Smooth muscle cell (in vitro differentiated cells): ENCODE measurements at regions not wholly inside any gene's neighbourhood (a gene's known extent, or its start where the extent isn't known, plus 50 kb on each side); places are given as distances from the start of the nearest gene placed in this dataset.
A peak's percentile ranks its signal among the peaks of the same experiment; 100 is the strongest.

Source experiments
- DNase-seq: peaks from one replicate; lab custom pipeline; 2025; ENCODE audit not compliant: unreplicated experiment; lab: John Stamatoyannopoulos, UW
- H2AFZ ChIP-seq: fragments of 200-600 bp; sonication (generic); 2 replicates; pipeline ENCODE4 v1.6.0; 2016; ENCODE audit warnings: antibody characterized with exemption, low read depth, mild to moderate bottlenecking
- H3F3A ChIP-seq: fragments of 200-600 bp; sonication (generic); 2 replicates; pipeline ENCODE4 v1.6.0; 2017; ENCODE audit warnings: antibody characterized with exemption, low read depth
- H3K27ac ChIP-seq: fragments of 200-600 bp; sonication (generic); 2 replicates; pipeline ENCODE4 v1.5.1; 2016; ENCODE audit warnings: low read depth, mild to moderate bottlenecking
- H3K27me3 ChIP-seq: fragments of 200-600 bp; sonication (generic); 2 replicates; pipeline ENCODE4 v1.6.1; 2016; ENCODE audit warnings: low read depth, mild to moderate bottlenecking
- H3K36me3 ChIP-seq: fragments of 200-600 bp; sonication (generic); 2 replicates; pipeline ENCODE4 v1.5.1; 2016; ENCODE audit warnings: low read depth
- H3K4me1 ChIP-seq: fragments of 200-600 bp; sonication (generic); 2 replicates; pipeline ENCODE4 v1.5.1; 2016; ENCODE audit warnings: low read depth
- H3K4me2 ChIP-seq: fragments of 200-600 bp; sonication (generic); 2 replicates; pipeline ENCODE4 v1.6.0; 2016; ENCODE audit warnings: mild to moderate bottlenecking
- H3K4me3 ChIP-seq: fragments of 200-600 bp; sonication (generic); 2 replicates; pipeline ENCODE4 v1.5.1; 2016; ENCODE audit warnings: mild to moderate bottlenecking
- H3K79me2 ChIP-seq: fragments of 200-600 bp; sonication (generic); 2 replicates; pipeline ENCODE4 v1.6.0; 2016; ENCODE audit warnings: low read depth, mild to moderate bottlenecking
- H3K9ac ChIP-seq: fragments of 200-600 bp; sonication (generic); 2 replicates; pipeline ENCODE4 v1.6.0; 2016; ENCODE audit warnings: low read depth
- H3K9me3 ChIP-seq: fragments of 200-600 bp; sonication (generic); replicated peaks from 2 replicates; pipeline ENCODE4 v1.5.1; 2016; ENCODE audit warnings: low read depth
- H4K20me1 ChIP-seq: fragments of 200-600 bp; sonication (generic); 2 replicates; pipeline ENCODE4 v1.6.0; 2016; ENCODE audit warnings: low read depth
- CTCF ChIP-seq: fragments of 200-600 bp; sonication (generic); IDR thresholded peaks from 2 replicates; pipeline ENCODE4 v1.5.1; 2017; ENCODE audit warnings: borderline replicate concordance, mild to moderate bottlenecking, antibody characterized with exemption; ENCODE audit not compliant: insufficient read depth, poor library complexity, severe bottlenecking
- WGBS: methylation state at CpG from one replicate; pipeline ENCODE4 v1.1.7; 2016; ENCODE audit warnings: low lambda C conversion rate; 5-methylcytosine and 5-hydroxymethylcytosine counted together

GRCh38 chr9:107221321-107221720 lies 61.8 kb upstream of the RAD23B start:
- H3K4me3 ChIP-seq = no peak overlapping the region
- DNase-seq = no peak
- no peaks in the 10 kb centered on the region for H3K36me3 ChIP-seq
- H3K4me2 ChIP-seq = no peak overlapping the region
- H3K27me3 ChIP-seq = no peaks in the 10 kb centered on the region
- 21% methylated on average over 2 of the region's 2 CpGs for WGBS
- peaks cover 15% of the 10 kb centered on the region for H3K4me1 ChIP-seq
- peaks cover 3% of the 10 kb centered on the region for H3F3A ChIP-seq
- H3K27ac ChIP-seq = peak overlapping the region; percentile 47
- no peak overlapping the region for H3K9ac ChIP-seq
- peak overlapping the region; percentile 71 for H2AFZ ChIP-seq
- TF ChIP-seq CTCF = no peak
- H4K20me1 ChIP-seq = no peaks in the 10 kb centered on the region
- H3K9me3 ChIP-seq = no peaks in the 10 kb centered on the region
- H3K79me2 ChIP-seq = no peaks in the 10 kb centered on the region

DNA sequence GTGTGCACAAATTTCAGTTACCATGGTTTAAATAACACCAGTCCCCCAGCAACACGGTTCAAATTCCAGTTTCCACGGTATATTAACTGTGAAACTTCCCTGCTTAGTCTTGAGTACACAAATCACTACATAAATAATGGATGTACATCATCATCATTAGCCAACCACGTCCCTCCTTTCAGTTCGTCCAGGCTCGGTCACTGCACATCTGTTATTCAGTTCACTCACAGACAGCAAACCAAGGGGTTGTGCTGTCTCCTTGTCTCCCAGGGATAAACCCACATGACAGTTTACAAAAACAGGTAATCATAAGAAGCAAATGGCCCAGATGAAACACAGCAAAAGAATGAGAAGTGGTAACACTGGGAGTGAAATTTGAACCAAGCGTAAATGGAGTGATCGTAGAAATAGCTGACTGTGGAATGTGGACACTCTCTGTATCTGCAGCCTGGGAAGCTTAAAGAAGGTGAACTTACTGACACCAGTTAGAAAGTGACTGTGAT lies 61.0 kb upstream of the RAD23B start:
- Histone ChIP-seq H3K4me3 (peak overlapping the region; percentile 39), H2AFZ (peak overlapping the region; percentile 71), H3K9me3 (no peaks in the 10 kb centered on the region), H3F3A (peaks cover 3% of the 10 kb centered on the region), H3K79me2 (no peaks in the 10 kb centered on the region), H3K9ac (no peak overlapping the region), H3K4me1 (peaks cover 15% of the 10 kb centered on the region), H3K36me3 (no peaks in the 10 kb centered on the region), H4K20me1 (no peaks in the 10 kb centered on the region), H3K27ac (peak overlapping the region; percentile 47), H3K4me2 (peak overlapping the region; percentile 72), H3K27me3 (no peaks in the 10 kb centered on the region)
- TF ChIP-seq CTCF = no peak
- 54% methylated on average over 7 of the region's 7 CpGs for WGBS
- no peak for DNase-seq

DNA sequence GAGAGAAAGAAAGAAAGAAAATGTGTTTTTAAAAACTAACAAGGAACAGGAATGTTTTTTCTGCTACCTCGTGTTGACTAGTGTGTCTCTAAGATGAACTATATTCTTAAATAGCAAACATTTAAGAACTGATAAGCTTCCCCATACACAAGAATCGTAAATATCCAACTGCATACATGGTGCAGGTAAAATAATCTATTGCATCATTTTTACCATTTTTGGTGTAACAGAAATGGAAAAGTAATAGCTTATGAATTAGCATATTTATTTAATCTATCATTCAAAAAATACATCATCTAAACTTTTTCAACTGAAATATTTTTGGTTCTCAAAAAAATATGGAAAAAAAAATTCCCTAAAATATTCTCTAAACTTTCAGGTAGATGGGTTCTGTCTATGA lies 59.7 kb upstream of the RAD23B start:
- no peak for TF ChIP-seq CTCF
- 97% methylated on average over 2 of the region's 2 CpGs for WGBS
- DNase-seq = no peak
- H3K9me3 ChIP-seq = no peaks in the 10 kb centered on the region
- no peaks in the 10 kb centered on the region for H3K36me3 ChIP-seq
- no peak overlapping the region for H3K27ac ChIP-seq
- no peaks in the 10 kb centered on the region for H3K79me2 ChIP-seq
- H3F3A ChIP-seq = peaks cover 3% of the 10 kb centered on the region
- no peak overlapping the region for H2AFZ ChIP-seq
- peaks cover 15% of the 10 kb centered on the region for H3K4me1 ChIP-seq
- H3K27me3 ChIP-seq = no peaks in the 10 kb centered on the region
- H3K4me3 ChIP-seq = no peak overlapping the region
- no peak overlapping the region for H3K4me2 ChIP-seq
- no peaks in the 10 kb centered on the region for H4K20me1 ChIP-seq
- no peak overlapping the region for H3K9ac ChIP-seq

GRCh38 chr9:107224252-107224651 lies 58.8 kb upstream of the RAD23B start:
- TF ChIP-seq CTCF = no peak
- Histone ChIP-seq H2AFZ (no peak overlapping the region), H3K27me3 (no peaks in the 10 kb centered on the region), H3K4me1 (peaks cover 15% of the 10 kb centered on the region), H3K9me3 (no peaks in the 10 kb centered on the region), H3F3A (peaks cover 3% of the 10 kb centered on the region), H3K4me2 (no peak overlapping the region), H3K79me2 (no peaks in the 10 kb centered on the region), H3K9ac (no peak overlapping the region), H3K36me3 (no peaks in the 10 kb centered on the region), H3K4me3 (no peak overlapping the region), H3K27ac (no peak overlapping the region), H4K20me1 (no peaks in the 10 kb centered on the region)
- no peak for DNase-seq
- WGBS = 82% methylated on average over 2 of the region's 2 CpGs
